ENCODE measurements at regions not wholly inside any gene's neighbourhood (a gene's known extent, or its start where the extent isn't known, plus 50 kb on each side); places are given as distances from the start of the nearest gene placed in this dataset.

- ATAC-seq (no peak), DNase-seq (ENCODE audit: low read depth, low spot score) (no peak)
- Histone ChIP-seq H3K36me3 (ENCODE audit: control insufficient read depth, insufficient read depth, low read length) (no peaks in the 10 kb centered on the region), H3K27me3 (ENCODE audit: control insufficient read depth, insufficient read depth, low read length) (no peaks in the 10 kb centered on the region), H3K9me3 (ENCODE audit: control insufficient read depth, insufficient read depth, low read depth, low read length) (no peaks in the 10 kb centered on the region), H3K4me3 (ENCODE audit: low read depth in 2 of 2, low read length in 2 of 2) (no peak overlapping the region), H3K4me1 (ENCODE audit: control insufficient read depth, insufficient read depth, low read length) (no peaks in the 10 kb centered on the region), H3K27ac (ENCODE audit: low read length) (no peak overlapping the region)
- ChIA-PET POLR2A (no interaction called here), CTCF (no interaction called here)
- BruUV-seq (replicated peaks) = no TSS peak
- in situ Hi-C loops (cut with HindIII; ENCODE audit: low pct_unique_long_range_greater_than_20kb, low sequenced_read_pairs) (no loop called here), intact Hi-C loops (cut with micrococcal nuclease; ENCODE audit: unreplicated experiment) (no loop called here)
- TF ChIP-seq SIN3A (IDR thresholded peaks at IDR 0.05; ENCODE audit: borderline replicate concordance, insufficient read depth, low read depth, low read length) (no peak), CTCF (IDR thresholded peaks at IDR 0.05) (no peak), POLR2AphosphoS5 (IDR thresholded peaks at IDR 0.05; ENCODE audit: low read depth, low read length) (no peak), REST (IDR thresholded peaks at IDR 0.05; ENCODE audit: insufficient read depth in 1 of 2, low read depth in 2 of 2, low read length in 1 of 2) (no peak), TCF7L2 (IDR thresholded peaks at IDR 0.05; ENCODE audit: low read depth, low read length) (no peak)
These were observed 2243.8 kb upstream of the C9orf72 start for GRCh38 chr9:29816954-29817703.

DNA sequence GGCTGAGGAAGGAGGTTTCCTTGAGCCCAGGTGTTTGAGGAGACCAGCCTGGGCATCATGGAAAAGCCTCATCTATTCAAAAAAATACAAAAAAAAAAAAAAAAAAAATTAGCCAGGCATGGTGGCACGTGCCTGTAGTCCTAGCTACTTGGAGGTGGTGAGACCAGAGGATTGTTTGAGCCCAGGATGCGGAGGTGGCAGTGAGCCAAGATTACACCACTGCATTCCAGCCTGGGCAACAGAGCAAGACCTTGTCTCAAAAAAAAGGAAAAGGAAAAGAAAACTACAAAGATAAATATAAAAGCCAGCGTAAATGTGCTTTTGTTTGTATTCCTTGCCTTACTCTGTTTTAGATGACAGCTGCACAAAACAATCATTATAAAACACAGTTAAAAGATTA lies 2249.2 kb upstream of the C9orf72 start:
- Histone ChIP-seq H3K36me3 (ENCODE audit: control insufficient read depth, insufficient read depth, low read length) (no peaks in the 10 kb centered on the region), H3K27me3 (ENCODE audit: control insufficient read depth, insufficient read depth, low read length) (no peaks in the 10 kb centered on the region), H3K4me1 (ENCODE audit: control insufficient read depth, insufficient read depth, low read length) (no peaks in the 10 kb centered on the region), H3K27ac (ENCODE audit: low read length) (no peak overlapping the region), H3K9me3 (ENCODE audit: control insufficient read depth, insufficient read depth, low read depth, low read length) (no peaks in the 10 kb centered on the region), H3K4me3 (ENCODE audit: low read depth in 2 of 2, low read length in 2 of 2) (no peak overlapping the region)
- intact Hi-C loops (cut with micrococcal nuclease; ENCODE audit: unreplicated experiment) = no loop called here
- no TSS peak for BruUV-seq (replicated peaks)
- CTCF ChIA-PET = no interaction called here
- no peak for ATAC-seq
- no peak for TF ChIP-seq POLR2AphosphoS5 (IDR thresholded peaks at IDR 0.05; ENCODE audit: low read depth, low read length)
- no peak for TF ChIP-seq REST (IDR thresholded peaks at IDR 0.05; ENCODE audit: insufficient read depth in 1 of 2, low read depth in 2 of 2, low read length in 1 of 2)
- no peak for TF ChIP-seq TCF7L2 (IDR thresholded peaks at IDR 0.05; ENCODE audit: low read depth, low read length)
- in situ Hi-C loops (cut with HindIII; ENCODE audit: low pct_unique_long_range_greater_than_20kb, low sequenced_read_pairs) = no loop called here
- POLR2A ChIA-PET = no interaction called here
- DNase-seq (ENCODE audit: low read depth, low spot score) = no peak
